ENCODE measurements at regions not wholly inside any gene's neighbourhood (a gene's known extent, or its start where the extent isn't known, plus 50 kb on each side); places are given as distances from the start of the nearest gene placed in this dataset.

- TF ChIP-seq CTCF (conservative IDR thresholded peaks at IDR 0.05; ENCODE audit: low read depth, low read length), result no peak
- TF ChIP-seq EZH2 (IDR thresholded peaks at IDR 0.05; ENCODE audit: borderline replicate concordance, low read depth, low read length, poor library complexity, severe bottlenecking), result no peak
These were observed 210.0 kb downstream of the SEC61B start for GRCh38 chr9:99432075-99432474.

Measured in A673 (cell line).